ENCODE measurements at regions not wholly inside any gene's neighbourhood (a gene's known extent, or its start where the extent isn't known, plus 50 kb on each side); places are given as distances from the start of the nearest gene placed in this dataset.

DNA sequence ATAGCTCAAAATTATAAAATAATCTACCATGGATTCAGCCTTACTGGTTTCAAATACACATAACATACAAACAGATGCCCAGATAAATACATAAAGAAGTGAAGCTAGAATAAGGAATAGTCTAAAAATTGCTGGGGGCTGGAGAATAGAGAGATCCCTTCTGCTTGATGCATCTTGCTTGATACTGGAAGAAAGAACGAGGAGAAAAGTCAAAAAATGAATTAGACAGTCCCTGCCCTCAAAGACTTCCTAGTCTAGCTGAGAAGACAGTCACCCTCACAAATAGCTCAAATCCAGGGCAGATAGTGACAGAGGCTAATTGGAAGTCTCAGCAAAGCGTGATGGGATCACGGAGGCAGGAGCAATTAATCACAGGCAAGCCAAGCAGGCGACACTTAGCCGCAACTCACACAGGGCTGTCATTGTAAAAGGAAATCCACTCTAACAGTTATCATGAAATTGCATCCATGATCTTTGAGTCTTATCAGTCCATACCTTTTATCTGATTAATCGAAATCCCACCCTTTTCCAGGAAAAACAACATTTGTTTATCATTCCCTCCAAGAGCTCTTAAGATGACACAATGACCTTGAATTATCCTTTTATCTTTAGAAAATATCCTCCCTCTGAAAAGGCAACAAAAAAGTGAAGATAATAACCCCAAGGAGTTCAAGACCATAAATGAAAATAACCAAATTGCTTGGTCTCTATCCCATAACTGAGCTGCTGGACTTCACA is 59.7 kb upstream of the TIAM1 start:
- no peaks in the 10 kb centered on the region for H3K9me3 ChIP-seq (ENCODE audit: control insufficient read depth in 2 of 3, low read length in 3 of 3)
- H3K4me1 Mint-ChIP-seq, result peaks cover 6 to 53% (median 40%) of the 10 kb centered on the region in 7 donors
- intact Hi-C loops (cut with micrococcal nuclease), result no loop called here
- no peak for ATAC-seq
- no peaks in the 10 kb centered on the region for H3K27me3 ChIP-seq (ENCODE audit: control insufficient read depth in 2 of 2, insufficient read depth in 2 of 2, low read length in 2 of 2)
- peaks cover 0 to 4% (median 0%) of the 10 kb centered on the region in 5 donors for H3K36me3 Mint-ChIP-seq
- H3K27ac Mint-ChIP-seq, result peak overlapping the region in 3 of 9 donors; percentile 2 to 55 (median 31)
- peaks cover 0 to 2% (median 0%) of the 10 kb centered on the region in 11 donors for H3K9me3 Mint-ChIP-seq
- no peaks in the 10 kb centered on the region for H3K36me3 ChIP-seq (ENCODE audit: control insufficient read depth in 2 of 3, insufficient read depth in 3 of 3, low read length in 3 of 3)
- peaks cover 0 to 7% (median 0%) of the 10 kb centered on the region in 5 donors for H3K27me3 Mint-ChIP-seq
- CTCF ChIA-PET, result no interaction called here
- H3K4me3 Mint-ChIP-seq, result no peak overlapping the region
- H3K4me3 ChIP-seq (ENCODE audit: low read length), result no peak overlapping the region
- H3K27ac ChIP-seq (ENCODE audit: low read depth, low read length), result no peak overlapping the region
- H3K4me1 ChIP-seq (ENCODE audit: control insufficient read depth in 2 of 2, insufficient read depth in 2 of 2, low read length in 2 of 2), result peaks cover 0 to 18% of the 10 kb centered on the region in 2 donors
- DNase-seq, result no peak
- POLR2A ChIA-PET, result interaction anchor here (0.6 kb wide), 1 partner anchor 154 kb away, joined by 3 read pairs; no protein-coding TSS in a partner anchor

DNA sequence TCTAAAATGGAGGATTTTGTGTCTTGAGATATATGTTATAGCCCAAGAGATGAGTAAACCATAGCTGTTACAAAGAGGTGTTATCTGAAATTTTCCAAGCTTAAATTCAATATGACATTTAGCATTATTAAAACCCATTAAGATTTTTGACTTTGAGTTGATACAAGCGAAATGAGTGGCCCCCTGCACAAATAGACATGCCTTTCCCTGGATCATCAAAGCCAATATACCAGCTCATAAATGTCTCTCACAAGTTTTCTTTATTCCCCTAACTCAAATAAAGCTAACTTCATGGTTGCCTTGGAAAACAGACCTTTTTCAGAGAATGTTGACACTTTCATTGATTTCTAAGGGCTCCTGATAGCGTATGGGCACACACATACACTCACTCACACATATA is 55.5 kb upstream of the TIAM1 start:
- Histone ChIP-seq H3K4me3 (ENCODE audit: low read length) (no peak overlapping the region), H3K27me3 (ENCODE audit: control insufficient read depth in 2 of 2, insufficient read depth in 2 of 2, low read length in 2 of 2) (no peaks in the 10 kb centered on the region), H3K36me3 (ENCODE audit: control insufficient read depth in 2 of 3, insufficient read depth in 3 of 3, low read length in 3 of 3) (no peaks in the 10 kb centered on the region), H3K9me3 (ENCODE audit: control insufficient read depth in 2 of 3, low read length in 3 of 3) (no peaks in the 10 kb centered on the region), H3K4me1 (ENCODE audit: control insufficient read depth in 2 of 2, insufficient read depth in 2 of 2, low read length in 2 of 2) (peaks cover 12 to 36% of the 10 kb centered on the region in 2 donors), H3K27ac (ENCODE audit: low read depth, low read length) (no peak overlapping the region)
- peaks cover 0 to 7% (median 0%) of the 10 kb centered on the region in 5 donors for H3K27me3 Mint-ChIP-seq
- peaks cover 0 to 4% (median 0%) of the 10 kb centered on the region in 5 donors for H3K36me3 Mint-ChIP-seq
- POLR2A ChIA-PET, result interaction anchor here (0.6 to 1.1 kb wide), 2 partner anchors 9 to 18 kb away, joined by 4 to 5 read pairs; no protein-coding TSS in a partner anchor
- H3K9me3 Mint-ChIP-seq, result peaks cover 0 to 1% (median 0%) of the 10 kb centered on the region in 11 donors
- CTCF ChIA-PET, result interaction anchor here (1.4 kb wide), 1 partner anchor 204 kb away, joined by 3 read pairs; no protein-coding TSS in a partner anchor
- DNase-seq (no peak), ATAC-seq (no peak)
- peaks cover 17 to 67% (median 52%) of the 10 kb centered on the region in 7 donors for H3K4me1 Mint-ChIP-seq
- H3K27ac Mint-ChIP-seq, result peak overlapping the region in 4 of 9 donors; percentile 18 to 68 (median 43)
- H3K4me3 Mint-ChIP-seq, result peak overlapping the region in 3 of 10 donors; percentile 16 to 34 (median 23)
- intact Hi-C loops (cut with micrococcal nuclease), result loop anchor here (2.0 to 5.0 kb wide), 4 partner anchors 37 to 108 kb away; no protein-coding TSS in a partner anchor

DNA sequence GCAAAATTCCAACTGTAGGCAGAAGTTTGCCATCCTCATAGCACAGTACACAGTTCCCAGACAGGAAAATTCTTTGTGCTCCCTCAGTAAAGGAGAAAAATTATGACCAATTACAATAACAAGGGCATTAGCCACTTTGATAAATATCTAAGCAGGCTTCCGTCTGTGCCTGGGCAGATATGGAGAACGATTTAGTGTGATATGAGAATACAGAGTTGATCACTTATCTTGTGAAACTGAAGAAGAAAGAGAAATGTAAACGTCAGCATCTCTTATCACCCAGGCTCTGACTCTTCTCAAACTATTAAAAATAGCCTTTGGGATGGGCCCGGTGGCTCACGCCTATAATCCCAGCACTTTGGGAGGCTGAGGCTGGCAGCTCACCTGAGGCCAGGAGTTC is 54.5 kb upstream of the TIAM1 start:
- Mint-ChIP-seq H3K9me3 (peaks cover 0 to under 1% (median 0%) of the 10 kb centered on the region in 11 donors), H3K36me3 (peaks cover 0 to 4% (median 0%) of the 10 kb centered on the region in 5 donors), H3K27ac (peak overlapping the region; percentile 31 to 91 (median 82)), H3K4me3 (peak overlapping the region; percentile 58 to 84 (median 72)), H3K4me1 (peaks cover 20 to 76% (median 59%) of the 10 kb centered on the region in 7 donors), H3K27me3 (peaks cover 0 to 2% (median 0%) of the 10 kb centered on the region in 5 donors)
- H3K4me3 ChIP-seq (ENCODE audit: low read length), result no peak overlapping the region
- peaks cover 12 to 41% of the 10 kb centered on the region in 2 donors for H3K4me1 ChIP-seq (ENCODE audit: control insufficient read depth in 2 of 2, insufficient read depth in 2 of 2, low read length in 2 of 2)
- H3K9me3 ChIP-seq (ENCODE audit: control insufficient read depth in 2 of 3, low read length in 3 of 3), result no peaks in the 10 kb centered on the region
- H3K27me3 ChIP-seq (ENCODE audit: control insufficient read depth in 2 of 2, insufficient read depth in 2 of 2, low read length in 2 of 2), result no peaks in the 10 kb centered on the region
- intact Hi-C loops (cut with micrococcal nuclease), result loop anchor here (1.0 to 5.0 kb wide), 8 partner anchors 12 to 161 kb away; no protein-coding TSS in a partner anchor
- H3K27ac ChIP-seq (ENCODE audit: low read depth, low read length), result no peak overlapping the region
- peak; percentile 21 for ATAC-seq
- H3K36me3 ChIP-seq (ENCODE audit: control insufficient read depth in 2 of 3, insufficient read depth in 3 of 3, low read length in 3 of 3), result no peaks in the 10 kb centered on the region
- POLR2A ChIA-PET, result interaction anchor here (0.6 kb wide), 2 partner anchors 30 to 299 kb away, joined by 3 read pairs; no protein-coding TSS in a partner anchor
- CTCF ChIA-PET, result no interaction called here
- DNase-seq, result no peak

DNA sequence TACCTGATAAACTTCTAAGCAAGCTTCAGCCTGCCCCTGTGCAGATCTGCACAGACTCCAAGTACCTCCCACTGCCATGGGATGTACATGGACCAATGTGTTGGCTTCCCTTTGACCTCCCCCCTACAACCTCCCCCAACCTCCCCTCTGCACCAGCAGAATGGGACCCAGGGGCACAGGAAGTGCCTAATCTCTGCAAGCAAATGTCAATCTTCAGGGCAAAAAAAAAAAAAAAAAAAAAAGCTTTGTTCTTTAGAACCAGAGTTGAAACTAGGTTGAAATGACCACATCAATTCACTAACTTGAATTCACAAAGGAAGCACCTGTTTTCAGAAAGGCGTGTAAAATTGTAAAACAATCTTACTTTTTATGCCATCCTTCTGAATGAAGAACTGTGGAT is 53.9 kb upstream of the TIAM1 start:
- H3K27ac Mint-ChIP-seq, result peak overlapping the region; percentile 31 to 91 (median 82)
- peak; percentile 82 for ATAC-seq
- Histone ChIP-seq H3K36me3 (ENCODE audit: control insufficient read depth in 2 of 3, insufficient read depth in 3 of 3, low read length in 3 of 3) (no peaks in the 10 kb centered on the region), H3K4me3 (ENCODE audit: low read length) (no peak overlapping the region), H3K27me3 (ENCODE audit: control insufficient read depth in 2 of 2, insufficient read depth in 2 of 2, low read length in 2 of 2) (no peaks in the 10 kb centered on the region), H3K9me3 (ENCODE audit: control insufficient read depth in 2 of 3, low read length in 3 of 3) (no peaks in the 10 kb centered on the region), H3K27ac (ENCODE audit: low read depth, low read length) (no peak overlapping the region), H3K4me1 (ENCODE audit: control insufficient read depth in 2 of 2, insufficient read depth in 2 of 2, low read length in 2 of 2) (peaks cover 12 to 41% of the 10 kb centered on the region in 2 donors)
- peaks cover 20 to 77% (median 59%) of the 10 kb centered on the region in 7 donors for H3K4me1 Mint-ChIP-seq
- ChIA-PET POLR2A (interaction anchor here (0.6 kb wide), 3 partner anchors 30 to 1022 kb away, joined by 3 read pairs; no protein-coding TSS in a partner anchor), CTCF (no interaction called here)
- no peaks in the 10 kb centered on the region for H3K27me3 Mint-ChIP-seq
- intact Hi-C loops (cut with micrococcal nuclease), result loop anchor here (1.0 to 5.0 kb wide), 8 partner anchors 12 to 161 kb away; no protein-coding TSS in a partner anchor
- peaks cover 0 to 4% (median 0%) of the 10 kb centered on the region in 5 donors for H3K36me3 Mint-ChIP-seq
- H3K9me3 Mint-ChIP-seq, result no peaks in the 10 kb centered on the region
- H3K4me3 Mint-ChIP-seq, result peak overlapping the region; percentile 58 to 84 (median 72)
- peak in 7 of 9 donors; percentile 45 to 75 (median 66) for DNase-seq

DNA sequence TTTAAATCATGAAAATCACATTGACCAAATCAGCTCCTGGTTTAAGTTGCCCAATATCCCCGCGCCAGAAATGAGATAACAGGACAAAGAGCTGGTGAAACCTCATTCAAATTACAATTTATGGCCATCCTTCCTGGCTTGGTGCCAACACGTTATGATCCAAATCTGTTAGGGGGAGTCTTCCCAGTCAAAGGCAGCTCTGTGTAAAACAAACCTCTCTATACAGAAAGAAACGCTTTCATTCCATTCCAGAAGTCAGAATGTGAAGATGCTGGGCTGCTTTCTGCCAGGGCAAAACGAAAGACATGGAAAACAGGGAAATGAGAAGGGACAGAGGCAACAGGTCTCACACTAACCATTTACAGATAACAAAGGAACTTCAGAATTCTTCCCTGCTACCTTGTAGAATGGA is 53.5 kb upstream of the TIAM1 start:
- no peaks in the 10 kb centered on the region for H3K27me3 Mint-ChIP-seq
- POLR2A ChIA-PET, result interaction anchor here (0.6 kb wide), 1 partner anchor 1023 kb away, joined by 3 read pairs; no protein-coding TSS in a partner anchor
- Histone ChIP-seq H3K27ac (ENCODE audit: low read depth, low read length) (no peak overlapping the region), H3K9me3 (ENCODE audit: control insufficient read depth in 2 of 3, low read length in 3 of 3) (no peaks in the 10 kb centered on the region), H3K36me3 (ENCODE audit: control insufficient read depth in 2 of 3, insufficient read depth in 3 of 3, low read length in 3 of 3) (no peaks in the 10 kb centered on the region), H3K4me1 (ENCODE audit: control insufficient read depth in 2 of 2, insufficient read depth in 2 of 2, low read length in 2 of 2) (peaks cover 12 to 41% of the 10 kb centered on the region in 2 donors), H3K27me3 (ENCODE audit: control insufficient read depth in 2 of 2, insufficient read depth in 2 of 2, low read length in 2 of 2) (no peaks in the 10 kb centered on the region), H3K4me3 (ENCODE audit: low read length) (no peak overlapping the region)
- peaks cover 0 to 4% (median 0%) of the 10 kb centered on the region in 5 donors for H3K36me3 Mint-ChIP-seq
- H3K27ac Mint-ChIP-seq, result peak overlapping the region; percentile 5 to 91 (median 61)
- H3K4me3 Mint-ChIP-seq, result peak overlapping the region; percentile 40 to 84 (median 72)
- H3K4me1 Mint-ChIP-seq, result peaks cover 20 to 77% (median 58%) of the 10 kb centered on the region in 7 donors
- DNase-seq (no peak), ATAC-seq (no peak)
- CTCF ChIA-PET, result no interaction called here
- intact Hi-C loops (cut with micrococcal nuclease), result loop anchor here (5.0 kb wide), 3 partner anchors 45 to 110 kb away; no protein-coding TSS in a partner anchor
- no peaks in the 10 kb centered on the region for H3K9me3 Mint-ChIP-seq

DNA sequence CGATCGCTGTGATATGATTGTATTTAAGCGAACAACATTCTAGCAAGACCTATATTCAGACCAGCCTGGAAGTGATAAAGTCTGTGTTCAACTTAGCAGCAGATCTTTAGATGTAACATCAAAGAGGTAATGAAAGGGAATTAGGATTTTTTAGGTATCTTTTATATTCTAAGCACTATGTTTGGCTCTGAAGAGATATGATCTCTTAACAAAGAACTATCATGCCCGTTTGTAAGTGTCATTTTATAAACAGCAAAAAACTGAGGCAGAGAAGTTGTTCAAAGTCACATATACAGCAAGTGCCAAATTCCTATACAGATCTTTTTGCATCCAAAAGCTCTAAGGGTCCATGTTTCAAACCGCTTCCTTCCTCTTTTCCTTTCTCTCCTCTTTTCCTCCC is 53.0 kb upstream of the TIAM1 start:
- no peaks in the 10 kb centered on the region for H3K9me3 ChIP-seq (ENCODE audit: control insufficient read depth in 2 of 3, low read length in 3 of 3)
- H3K27ac Mint-ChIP-seq, result peak overlapping the region; percentile 5 to 91 (median 61)
- ATAC-seq, result no peak
- no peaks in the 10 kb centered on the region for H3K27me3 ChIP-seq (ENCODE audit: control insufficient read depth in 2 of 2, insufficient read depth in 2 of 2, low read length in 2 of 2)
- DNase-seq, result no peak
- no peaks in the 10 kb centered on the region for H3K9me3 Mint-ChIP-seq
- peak overlapping the region in 7 of 10 donors; percentile 40 to 84 (median 72) for H3K4me3 Mint-ChIP-seq
- H3K27me3 Mint-ChIP-seq, result no peaks in the 10 kb centered on the region
- ChIA-PET POLR2A (no interaction called here), CTCF (no interaction called here)
- H3K36me3 Mint-ChIP-seq, result no peaks in the 10 kb centered on the region
- peaks cover 12 to 41% of the 10 kb centered on the region in 2 donors for H3K4me1 ChIP-seq (ENCODE audit: control insufficient read depth in 2 of 2, insufficient read depth in 2 of 2, low read length in 2 of 2)
- H3K36me3 ChIP-seq (ENCODE audit: control insufficient read depth in 2 of 3, insufficient read depth in 3 of 3, low read length in 3 of 3), result no peaks in the 10 kb centered on the region
- intact Hi-C loops (cut with micrococcal nuclease), result loop anchor here (5.0 kb wide), 3 partner anchors 45 to 110 kb away; no protein-coding TSS in a partner anchor
- no peak overlapping the region for H3K4me3 ChIP-seq (ENCODE audit: low read length)
- H3K27ac ChIP-seq (ENCODE audit: low read depth, low read length), result no peak overlapping the region
- peaks cover 20 to 74% (median 54%) of the 10 kb centered on the region in 7 donors for H3K4me1 Mint-ChIP-seq
